GM20000 (cell line): ENCODE measurements at regions not wholly inside any gene's neighbourhood (a gene's known extent, or its start where the extent isn't known, plus 50 kb on each side); places are given as distances from the start of the nearest gene placed in this dataset.

Experiments used
- DNase-seq: peaks from one replicate; pipeline ENCODE4 v3.0.0; 2012; ENCODE audit warnings: low spot score
- CTCF ChIP-seq: IDR thresholded peaks from 2 replicates; pipeline ENCODE4 v1.5.1; 2012; ENCODE audit warnings: mild to moderate bottlenecking, control low read depth; ENCODE audit errors: extremely low read depth, missing control alignments

- no peak for DNase-seq
- no peak for TF ChIP-seq CTCF
Measured at GRCh38 chr3:174398761-174399160, 460.4 kb upstream of the NAALADL2 start.

DNA sequence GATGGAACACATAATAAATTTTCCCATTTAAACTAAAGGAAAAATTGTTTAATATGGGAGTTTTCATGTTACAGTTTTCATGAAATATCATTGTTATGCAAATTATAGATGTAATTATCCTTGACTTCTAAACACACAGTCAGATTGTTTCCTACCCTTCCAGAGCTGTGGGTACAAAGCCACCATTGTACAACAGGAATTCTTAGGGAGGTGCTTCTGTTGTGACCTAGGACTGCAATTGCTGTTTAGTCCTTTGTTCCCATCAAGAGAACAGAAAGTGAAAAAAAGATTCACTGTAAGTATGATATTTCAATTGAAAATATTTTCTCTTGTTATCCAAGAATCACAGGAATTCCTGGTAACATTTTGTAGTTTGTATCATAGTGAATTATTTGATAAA is 455.3 kb upstream of the NAALADL2 start:
- TF ChIP-seq CTCF, result no peak
- DNase-seq, result no peak

GRCh38 chr3:174408310-174408709 is 450.8 kb upstream of the NAALADL2 start:
- DNase-seq, result no peak
- no peak for TF ChIP-seq CTCF

GRCh38 chr3:174409086-174409743 is 449.9 kb upstream of the NAALADL2 start:
- no peak for DNase-seq
- no peak for TF ChIP-seq CTCF

DNA sequence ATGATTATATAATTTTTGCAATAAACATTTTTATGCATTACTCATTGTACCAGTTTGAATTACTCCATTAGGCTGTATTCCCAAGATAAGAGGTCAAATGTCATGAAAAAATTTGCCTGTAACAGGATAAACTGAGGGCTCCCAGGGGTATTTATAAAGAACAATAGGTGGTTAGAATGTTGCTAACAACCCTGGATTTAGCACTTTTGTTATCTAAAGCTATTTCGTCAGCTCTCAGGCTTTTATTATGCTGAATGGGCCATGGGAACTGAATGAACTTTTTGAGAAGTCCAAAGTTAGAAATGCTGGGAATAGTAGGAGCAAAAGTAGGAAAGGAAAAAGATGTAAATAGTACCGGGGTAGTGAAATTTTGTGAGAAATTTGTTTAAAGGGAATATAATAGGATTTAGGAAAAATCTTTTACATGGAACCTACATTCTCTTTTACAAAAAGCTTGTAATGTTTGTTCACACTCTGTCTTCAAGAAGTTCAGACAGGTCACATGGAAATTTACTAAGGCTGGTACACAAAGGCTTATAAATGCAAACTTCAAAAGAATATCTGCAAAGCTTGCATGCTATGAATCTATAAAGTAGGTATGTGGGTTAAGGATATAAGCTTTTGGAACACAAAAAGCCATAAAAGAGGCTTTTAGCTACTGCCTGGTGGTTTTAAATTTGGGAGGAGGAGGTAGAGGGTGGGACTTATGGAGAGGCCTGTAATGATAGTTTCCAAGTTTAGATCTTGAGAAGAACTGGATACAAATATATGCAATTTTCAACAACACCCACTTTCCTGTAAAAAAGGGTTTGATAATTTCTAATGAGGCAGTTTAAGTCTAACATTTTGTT is 445.8 kb upstream of the NAALADL2 start:
- no peak for DNase-seq
- TF ChIP-seq CTCF, result no peak

DNA sequence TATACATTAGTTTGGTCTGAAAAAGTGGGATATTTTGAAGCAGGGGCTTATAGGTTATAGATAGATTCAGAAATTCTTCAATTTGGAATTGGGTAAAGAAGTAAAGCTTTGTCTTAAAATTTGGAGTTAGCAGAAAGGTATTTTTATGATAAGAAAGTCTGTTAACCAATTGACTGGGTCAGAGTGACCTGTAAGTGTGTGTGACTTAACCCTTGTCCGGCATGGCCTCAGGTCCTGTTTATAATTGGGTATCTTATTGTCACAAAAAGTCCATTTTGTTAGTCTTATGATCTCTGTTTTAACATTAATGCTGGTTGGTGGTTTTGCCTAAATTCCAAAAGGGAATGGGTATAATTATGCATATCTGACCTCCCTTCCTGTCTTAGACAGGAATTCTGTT is 444.2 kb upstream of the NAALADL2 start:
- DNase-seq, result no peak
- TF ChIP-seq CTCF, result no peak

DNA sequence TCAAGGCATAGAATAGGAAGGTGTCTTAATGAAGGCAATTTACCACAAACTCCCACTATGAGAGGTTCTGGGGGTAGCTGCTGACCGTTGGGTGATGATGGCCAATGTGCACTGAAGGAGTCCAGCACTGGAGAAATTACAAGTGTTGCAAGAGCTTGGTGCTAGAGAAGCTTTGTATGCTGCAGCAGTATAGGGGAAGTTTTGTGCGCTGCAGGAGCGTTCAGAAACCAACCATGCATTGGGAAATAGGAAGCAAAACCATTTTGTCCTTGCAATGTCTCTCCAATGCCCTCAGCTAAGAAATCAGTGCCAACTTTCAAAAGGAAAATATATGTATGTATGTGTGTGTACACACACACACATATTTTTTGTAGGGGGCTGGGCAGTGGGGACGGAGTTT is 441.6 kb upstream of the NAALADL2 start:
- DNase-seq, result no peak
- TF ChIP-seq CTCF, result no peak
